Epidermal melanocyte (primary cell): ENCODE measurements at regions not wholly inside any gene's neighbourhood (a gene's known extent, or its start where the extent isn't known, plus 50 kb on each side); places are given as distances from the start of the nearest gene placed in this dataset.
"Not testable (repeated sequence)": the region's sequence is repeated elsewhere in the genome, so short reads cannot be mapped to it uniquely, and the experiment has no call there.

Experiments
- DNase-seq: peaks from one replicate; pipeline ENCODE4 v3.0.0; 2011; ENCODE audit warnings: low spot score; ENCODE audit not compliant: insufficient read length

GRCh38 chr12:5165296-5165970 is 121.8 kb downstream of the KCNA5 start:
- no peak for DNase-seq

DNA sequence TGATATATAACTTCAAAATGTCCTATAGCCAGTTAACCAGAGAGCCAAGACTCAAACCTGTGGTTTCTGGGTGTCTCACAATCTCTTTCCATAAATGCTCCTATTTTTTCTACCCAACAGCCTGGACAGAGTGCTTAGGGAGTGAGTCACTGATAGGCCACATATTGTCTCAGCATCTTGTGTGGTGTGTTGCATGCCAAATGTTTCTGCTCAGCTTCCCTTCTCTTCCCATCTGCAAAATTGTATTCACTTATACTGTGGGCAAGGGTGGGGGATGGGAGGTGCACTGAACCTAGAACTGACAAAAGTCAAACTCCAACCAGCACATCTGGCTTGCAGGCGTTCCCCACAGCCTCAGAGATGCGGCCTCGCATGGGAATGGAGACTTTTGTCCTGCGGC is 123.3 kb downstream of the KCNA5 start:
- DNase-seq, result peak; percentile 64

DNA sequence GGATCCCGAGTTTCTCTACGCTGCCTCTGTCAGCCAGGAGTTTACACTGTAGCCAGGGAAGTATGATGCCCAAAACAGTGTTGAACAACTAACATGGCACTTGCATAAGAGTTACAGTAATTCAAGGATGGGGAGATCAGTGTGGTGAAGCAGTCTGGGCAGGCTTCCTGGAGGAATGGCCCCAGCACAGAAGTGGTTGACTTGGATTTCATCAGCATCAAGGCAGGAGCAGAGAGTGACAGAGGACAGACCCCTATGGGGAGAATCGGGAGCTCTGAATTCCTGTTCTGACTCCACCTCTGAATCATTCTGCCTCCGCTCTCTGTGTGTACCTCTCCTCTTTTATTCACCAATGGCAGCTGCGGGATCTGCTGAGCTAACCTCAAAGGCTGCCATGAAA is 124.5 kb downstream of the KCNA5 start:
- no peak for DNase-seq

DNA sequence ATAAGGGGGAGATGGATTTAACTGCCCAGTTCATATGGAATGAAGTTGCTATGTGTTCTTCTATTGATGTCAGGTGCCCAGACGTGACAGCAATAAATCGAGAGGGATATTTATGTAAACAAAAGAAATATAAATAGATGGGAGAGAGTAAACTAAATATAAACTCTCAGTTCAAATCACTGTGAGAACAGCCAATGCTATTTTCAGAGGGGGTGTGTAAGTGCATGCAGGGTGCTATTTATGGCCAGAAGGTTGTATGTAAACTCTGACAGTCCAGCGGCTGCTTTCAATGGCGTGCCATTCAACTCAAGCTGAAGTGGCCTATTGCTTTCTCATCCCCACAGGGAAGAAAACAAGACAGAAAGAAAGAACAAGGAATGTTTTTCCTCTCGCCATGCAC is 127.2 kb downstream of the KCNA5 start:
- no peak for DNase-seq

DNA sequence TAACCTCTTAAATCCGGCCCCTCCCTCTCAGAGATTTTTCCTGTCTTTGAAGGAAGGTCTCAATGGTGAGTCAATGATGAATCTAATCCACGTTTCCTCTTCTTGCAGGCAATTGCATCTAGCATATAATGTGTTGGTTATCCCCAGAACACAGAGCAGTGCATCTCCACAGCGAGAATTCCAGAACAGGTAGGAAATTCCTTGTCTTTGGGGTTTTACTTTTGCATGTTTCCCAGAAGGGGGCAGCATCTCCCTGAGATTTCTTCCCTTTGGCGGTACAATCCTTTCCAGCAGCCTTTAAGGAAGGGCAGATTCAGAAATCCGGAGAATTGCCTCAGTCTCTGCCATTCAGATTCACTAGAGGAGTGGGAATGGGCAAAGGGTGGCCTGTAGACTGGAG is 128.0 kb downstream of the KCNA5 start:
- DNase-seq, result peak; percentile 38

- no peak for DNase-seq
Observed at GRCh38 chr12:5172886-5173285, 129.2 kb downstream of the KCNA5 start.

- DNase-seq, result no peak
Observed at GRCh38 chr12:5173511-5174011, 129.9 kb downstream of the KCNA5 start.

DNA sequence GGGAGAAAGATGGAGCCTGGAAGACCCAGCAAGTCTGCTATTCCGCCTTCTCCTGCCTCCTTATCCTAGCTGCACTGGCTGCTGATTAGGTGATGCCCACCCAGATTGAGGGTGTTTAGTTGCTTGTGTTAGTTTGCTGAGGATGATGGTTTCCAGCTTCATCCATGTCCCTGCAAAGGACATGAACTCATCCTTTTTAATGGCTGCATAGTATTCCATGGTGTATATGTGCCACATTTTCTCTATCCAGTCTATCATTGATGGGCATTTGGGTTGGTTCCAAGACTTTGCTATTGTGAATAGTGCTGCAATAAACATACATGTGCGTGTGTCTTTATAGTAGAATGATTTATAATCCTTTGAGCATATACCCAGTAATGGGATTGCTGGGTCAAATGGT is 131.7 kb downstream of the KCNA5 start:
- DNase-seq, result not testable (repeated sequence)

- DNase-seq, result no peak
Observed at GRCh38 chr12:5176036-5176435, 132.4 kb downstream of the KCNA5 start.

GRCh38 chr12:5177096-5177495 is 133.4 kb downstream of the KCNA5 start:
- DNase-seq, result no peak

DNA sequence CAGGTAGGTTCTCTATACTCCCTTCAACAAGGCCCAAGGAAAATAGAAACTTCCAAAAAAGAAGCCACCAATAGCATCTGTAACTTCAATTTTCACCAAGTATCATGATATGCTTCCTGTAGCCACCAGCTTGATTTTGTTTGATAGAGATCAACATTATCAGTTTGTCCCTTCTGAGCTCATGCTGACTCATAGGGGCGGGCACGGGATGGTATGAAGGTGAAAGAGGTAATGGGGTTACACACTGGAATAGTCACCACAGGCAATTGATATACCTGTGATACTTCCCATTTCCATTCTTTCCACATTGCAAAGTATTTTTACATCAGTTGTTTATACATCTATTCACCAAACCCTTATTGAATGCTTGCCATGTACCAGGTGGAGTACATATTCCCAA is 134.1 kb downstream of the KCNA5 start:
- DNase-seq, result no peak

GRCh38 chr12:5178571-5178970 is 134.9 kb downstream of the KCNA5 start:
- DNase-seq, result no peak

DNA sequence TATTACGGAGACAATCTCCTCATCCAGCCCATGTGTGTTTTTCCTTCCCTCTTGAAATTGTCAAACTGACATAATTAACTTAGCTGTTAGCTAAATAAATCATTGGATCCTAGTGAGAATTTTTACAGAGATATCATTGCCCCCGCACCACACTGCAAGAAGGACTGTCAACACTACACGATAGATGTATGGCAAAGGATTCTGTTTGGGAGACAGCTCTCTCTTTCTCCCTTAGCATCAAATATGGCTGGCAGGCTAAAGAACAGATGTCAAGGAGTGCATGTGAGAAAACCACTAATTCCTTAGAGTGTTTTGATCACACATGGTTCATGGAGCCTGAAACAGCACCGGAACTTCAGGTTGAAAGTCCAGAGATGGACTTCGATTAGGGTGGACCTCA is 136.8 kb downstream of the KCNA5 start:
- no peak for DNase-seq

DNA sequence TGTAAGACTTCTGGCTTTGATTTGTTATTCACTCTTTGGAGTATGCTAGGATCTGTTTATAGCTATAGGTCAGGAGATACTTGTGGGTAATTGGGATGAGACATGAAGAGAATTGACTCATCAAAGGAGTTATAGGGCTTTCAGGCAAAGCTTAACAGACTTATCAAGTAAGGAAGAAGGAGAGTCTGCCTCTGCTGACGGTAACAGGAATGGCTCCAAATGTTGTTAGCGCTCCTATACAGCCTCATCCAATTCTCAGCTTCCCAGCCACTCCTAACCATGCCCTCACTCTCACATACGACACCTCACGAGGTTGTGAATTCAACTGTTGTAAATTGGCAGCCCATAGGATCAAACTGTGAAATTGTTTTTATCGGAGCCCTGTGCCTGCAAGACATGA is 140.5 kb downstream of the KCNA5 start:
- DNase-seq, result no peak

GRCh38 chr12:5185435-5186069 is 141.9 kb downstream of the KCNA5 start:
- no peak for DNase-seq

DNA sequence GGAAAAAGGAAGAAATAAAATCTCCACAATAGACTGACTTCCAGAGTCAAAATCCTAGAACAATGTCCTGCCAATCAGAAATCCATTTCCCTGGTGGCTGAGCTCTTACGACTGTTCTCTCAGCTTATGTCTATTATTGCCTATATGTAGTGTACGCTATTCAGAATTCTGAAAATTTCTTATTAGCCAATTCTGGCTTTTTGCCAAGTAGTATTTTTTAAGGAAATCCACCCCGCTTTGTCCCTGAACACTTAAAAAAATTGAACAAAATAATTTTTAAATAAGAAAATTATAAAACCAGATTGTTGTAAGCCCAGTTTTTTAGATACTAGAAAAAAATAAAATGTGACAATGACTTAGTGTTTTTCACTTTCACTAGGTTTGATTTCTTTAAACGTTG is 143.0 kb downstream of the KCNA5 start:
- DNase-seq, result no peak

- DNase-seq, result no peak
Observed at GRCh38 chr12:5187136-5187535, 143.5 kb downstream of the KCNA5 start.

- DNase-seq, result peak; percentile 1
Observed at GRCh38 chr12:5188472-5188871, 144.8 kb downstream of the KCNA5 start.

DNA sequence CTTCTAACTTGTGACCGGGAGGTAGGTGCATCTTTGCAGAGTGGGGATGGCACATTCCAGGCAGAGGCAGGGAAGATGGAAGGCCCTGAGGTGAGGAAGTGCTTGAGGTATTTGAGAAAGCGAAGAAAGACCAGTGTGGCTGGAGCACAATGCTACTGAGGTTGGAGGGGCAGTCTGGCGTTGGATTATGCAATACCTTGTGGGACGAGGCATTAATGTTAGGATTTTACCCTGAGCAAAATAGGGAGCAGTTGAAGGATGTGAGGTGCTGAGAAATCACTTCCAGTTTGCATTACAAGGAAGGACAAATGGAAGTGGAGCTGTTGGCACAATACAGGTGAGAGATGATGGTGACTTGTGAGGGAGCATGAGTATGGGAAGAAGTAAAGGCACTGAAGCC is 145.5 kb downstream of the KCNA5 start:
- peak; percentile 2 for DNase-seq

- peak; percentile 8 for DNase-seq
Observed at GRCh38 chr12:5191803-5192538, 148.3 kb downstream of the KCNA5 start.

- DNase-seq, result no peak
Observed at GRCh38 chr12:5192726-5193125, 149.0 kb downstream of the KCNA5 start.

GRCh38 chr12:5194306-5194705 is 150.6 kb downstream of the KCNA5 start:
- no peak for DNase-seq
